Thymus (tissue), 11 donors: ENCODE measurements at regions not wholly inside any gene's neighbourhood (a gene's known extent, or its start where the extent isn't known, plus 50 kb on each side); places are given as distances from the start of the nearest gene placed in this dataset.

Experiments
- DNase-seq, 9 donors: peaks; one replicate each; pipeline ENCODE4 v3.0.0-alpha.2; 2013; ENCODE audit warnings: low spot score in 9 of 9, low read depth in 6 of 9, missing footprints in 1 of 9
- H3K27ac ChIP-seq, 2 donors: one replicate each; pipeline ENCODE4 v1.5.1; 2013; ENCODE audit warnings: control low read depth in 1 of 2, low read depth in 1 of 2, low read length in 1 of 2, mild to moderate bottlenecking in 1 of 2, moderate library complexity in 1 of 2
- H3K27me3 ChIP-seq, 2 donors: one replicate each; pipeline ENCODE4 v1.5.1; 2013; ENCODE audit warnings: low read length in 1 of 2; ENCODE audit not compliant: control insufficient read depth in 2 of 2, insufficient read depth in 1 of 2
- H3K36me3 ChIP-seq, 2 donors: one replicate each; pipeline ENCODE4 v1.5.1; 2013; ENCODE audit warnings: low read length in 1 of 2, mild to moderate bottlenecking in 1 of 2, moderate library complexity in 1 of 2; ENCODE audit not compliant: control insufficient read depth in 2 of 2, insufficient read depth in 2 of 2
- H3K4me1 ChIP-seq, 2 donors: one replicate each; pipeline ENCODE4 v1.5.1; 2013; ENCODE audit warnings: low read length in 2 of 2; ENCODE audit not compliant: control insufficient read depth in 2 of 2, insufficient read depth in 2 of 2
- H3K4me3 ChIP-seq, 2 donors: one replicate each; pipeline ENCODE4 v1.5.1; 2013; ENCODE audit warnings: low read length in 2 of 2, control low read depth in 1 of 2, mild to moderate bottlenecking in 1 of 2
- H3K9me3 ChIP-seq, 2 donors: one replicate each; pipeline ENCODE4 v1.5.1; 2013; ENCODE audit warnings: low read length in 1 of 2, mild to moderate bottlenecking in 1 of 2; ENCODE audit not compliant: control insufficient read depth in 2 of 2, insufficient read depth in 1 of 2
- WGBS: extraction: QIAGEN DNeasy Blood & Tissue Kit; methylation state at CpG from one replicate; pipeline ENCODE4 v1.1.7; 2013; 5-methylcytosine and 5-hydroxymethylcytosine counted together
- donor health status: healthy.

DNA sequence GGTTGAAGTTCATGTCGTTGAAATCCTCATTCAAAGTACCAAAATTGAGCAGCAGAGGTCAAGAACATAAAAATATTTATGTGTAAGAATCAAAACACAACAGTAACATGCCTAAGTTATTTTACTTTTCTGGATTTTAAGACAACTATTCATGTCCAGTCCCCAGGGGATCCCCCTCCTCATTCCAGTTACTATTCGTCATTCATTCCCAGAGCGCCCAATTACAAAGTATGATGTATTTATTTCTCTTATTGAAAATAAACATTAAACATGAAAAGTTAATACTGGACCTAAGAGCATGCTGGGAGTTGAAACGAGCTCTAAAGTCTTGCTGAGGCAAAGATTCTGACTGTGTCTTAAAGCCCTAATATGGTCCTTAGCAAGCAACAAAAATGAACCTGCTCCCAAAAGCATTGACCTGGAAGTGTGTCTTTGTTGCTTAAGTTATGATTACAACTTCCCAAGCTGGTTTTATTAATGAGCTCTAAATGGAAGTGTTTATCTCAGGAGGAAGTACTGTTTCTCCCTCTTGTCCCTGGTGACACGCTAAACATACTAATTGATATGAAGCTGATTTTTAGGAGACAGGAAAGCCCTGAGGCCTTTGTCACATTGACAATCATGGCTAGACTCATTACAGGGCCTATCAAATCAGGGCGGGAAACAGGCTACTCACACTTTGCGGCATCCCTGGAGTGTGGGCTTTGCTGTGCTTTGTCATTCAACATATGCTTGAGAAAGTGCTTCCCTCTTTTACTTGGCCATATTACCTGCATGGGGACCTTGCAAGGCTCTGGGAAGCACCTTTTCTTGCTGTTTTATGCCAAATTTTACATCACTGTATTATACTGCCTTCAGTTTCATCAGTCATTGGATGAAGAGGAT, 192.2 kb upstream of the DTNBP1 start:
- no peaks in the 10 kb centered on the region for H3K36me3 ChIP-seq
- H3K4me3 ChIP-seq, result no peak overlapping the region
- WGBS, result 95% methylated on average over 7 of the region's 7 CpGs
- H3K9me3 ChIP-seq, result no peaks in the 10 kb centered on the region
- H3K27ac ChIP-seq, result no peak overlapping the region
- H3K27me3 ChIP-seq, result no peaks in the 10 kb centered on the region
- no peaks in the 10 kb centered on the region for H3K4me1 ChIP-seq
- no peak for DNase-seq

GRCh38 chr6:15854378-15854777, 191.6 kb upstream of the DTNBP1 start:
- Histone ChIP-seq H3K27ac (no peak overlapping the region), H3K4me3 (no peak overlapping the region), H3K36me3 (no peaks in the 10 kb centered on the region), H3K9me3 (no peaks in the 10 kb centered on the region), H3K27me3 (no peaks in the 10 kb centered on the region), H3K4me1 (no peaks in the 10 kb centered on the region)
- 98% methylated on average over 1 of the region's 1 CpG for WGBS
- no peak for DNase-seq

GRCh38 chr6:15853259-15853658, 190.4 kb upstream of the DTNBP1 start:
- H3K4me1 ChIP-seq, result no peaks in the 10 kb centered on the region
- no peak overlapping the region for H3K27ac ChIP-seq
- WGBS, result 90% methylated on average over 1 of the region's 1 CpG
- DNase-seq, result no peak
- no peaks in the 10 kb centered on the region for H3K27me3 ChIP-seq
- no peaks in the 10 kb centered on the region for H3K9me3 ChIP-seq
- H3K4me3 ChIP-seq, result no peak overlapping the region
- H3K36me3 ChIP-seq, result no peaks in the 10 kb centered on the region

GRCh38 chr6:15852289-15852688, 189.5 kb upstream of the DTNBP1 start:
- no peak overlapping the region for H3K4me3 ChIP-seq
- H3K36me3 ChIP-seq, result no peaks in the 10 kb centered on the region
- H3K9me3 ChIP-seq, result no peaks in the 10 kb centered on the region
- no peak overlapping the region for H3K27ac ChIP-seq
- WGBS, result 66% methylated on average over 2 of the region's 2 CpGs
- no peak for DNase-seq
- no peaks in the 10 kb centered on the region for H3K27me3 ChIP-seq
- H3K4me1 ChIP-seq, result no peaks in the 10 kb centered on the region

- H3K4me3 ChIP-seq, result no peak overlapping the region
- no peaks in the 10 kb centered on the region for H3K9me3 ChIP-seq
- H3K36me3 ChIP-seq, result no peaks in the 10 kb centered on the region
- no peak for DNase-seq
- no peaks in the 10 kb centered on the region for H3K4me1 ChIP-seq
- 97% methylated on average over 4 of the region's 4 CpGs for WGBS
- H3K27me3 ChIP-seq, result no peaks in the 10 kb centered on the region
- H3K27ac ChIP-seq, result no peak overlapping the region
Measured at GRCh38 chr6:15849395-15849794, 186.6 kb upstream of the DTNBP1 start.

DNA sequence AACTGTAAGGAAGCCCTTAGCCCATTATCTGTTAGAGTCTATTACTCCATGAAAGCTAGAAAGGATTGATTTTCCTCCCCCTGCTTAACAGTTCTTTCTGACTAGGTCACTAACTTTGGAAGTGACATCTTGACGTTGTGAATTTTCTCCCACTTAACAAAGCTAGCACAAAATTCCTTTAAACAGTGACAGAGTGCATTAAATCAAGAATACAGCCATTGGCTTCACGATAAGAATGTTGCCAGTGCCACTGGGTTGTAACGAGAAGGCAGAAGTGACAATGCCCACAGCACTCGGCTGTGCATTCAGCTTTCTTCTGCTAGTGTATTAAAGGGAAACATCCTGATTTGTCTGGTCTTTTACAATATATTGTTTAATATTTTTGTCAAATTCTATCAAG, 182.7 kb upstream of the DTNBP1 start:
- Histone ChIP-seq H3K4me1 (no peaks in the 10 kb centered on the region), H3K27ac (no peak overlapping the region), H3K4me3 (no peak overlapping the region), H3K9me3 (no peaks in the 10 kb centered on the region), H3K27me3 (no peaks in the 10 kb centered on the region), H3K36me3 (no peaks in the 10 kb centered on the region)
- no peak for DNase-seq
- 94% methylated on average over 4 of the region's 4 CpGs for WGBS

DNA sequence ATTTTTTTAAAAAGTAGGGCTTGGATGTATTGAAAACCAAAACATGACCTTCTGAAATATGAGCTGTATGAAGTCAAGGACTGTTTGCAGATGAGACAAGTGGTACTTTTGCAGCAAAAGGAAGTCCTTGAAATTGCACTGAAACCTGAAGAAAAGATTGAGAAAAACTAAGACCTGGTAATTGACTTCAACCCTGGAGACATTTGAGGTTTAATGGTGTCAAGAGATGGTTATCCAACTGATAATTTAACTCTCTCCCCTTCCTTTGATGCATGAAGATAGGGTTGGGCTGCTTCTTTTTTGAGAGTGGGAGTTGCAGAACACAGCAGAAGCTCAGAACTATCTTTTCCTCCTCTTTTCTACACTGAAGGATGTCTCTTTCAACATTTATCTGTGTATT, 180.9 kb upstream of the DTNBP1 start:
- no peak for DNase-seq

GRCh38 chr6:15843226-15843625, 180.4 kb upstream of the DTNBP1 start:
- no peaks in the 10 kb centered on the region for H3K27me3 ChIP-seq
- H3K36me3 ChIP-seq, result no peaks in the 10 kb centered on the region
- no peaks in the 10 kb centered on the region for H3K4me1 ChIP-seq
- H3K27ac ChIP-seq, result no peak overlapping the region
- no peaks in the 10 kb centered on the region for H3K9me3 ChIP-seq
- no peak for DNase-seq
- 91% methylated on average over 4 of the region's 4 CpGs for WGBS
- H3K4me3 ChIP-seq, result no peak overlapping the region

More for the DNA sequence above, 180.9 kb upstream of the DTNBP1 start:
- Histone ChIP-seq H3K27me3 (no peaks in the 10 kb centered on the region), H3K9me3 (no peaks in the 10 kb centered on the region), H3K27ac (no peak overlapping the region), H3K4me1 (no peaks in the 10 kb centered on the region), H3K36me3 (no peaks in the 10 kb centered on the region), H3K4me3 (no peak overlapping the region)

DNA sequence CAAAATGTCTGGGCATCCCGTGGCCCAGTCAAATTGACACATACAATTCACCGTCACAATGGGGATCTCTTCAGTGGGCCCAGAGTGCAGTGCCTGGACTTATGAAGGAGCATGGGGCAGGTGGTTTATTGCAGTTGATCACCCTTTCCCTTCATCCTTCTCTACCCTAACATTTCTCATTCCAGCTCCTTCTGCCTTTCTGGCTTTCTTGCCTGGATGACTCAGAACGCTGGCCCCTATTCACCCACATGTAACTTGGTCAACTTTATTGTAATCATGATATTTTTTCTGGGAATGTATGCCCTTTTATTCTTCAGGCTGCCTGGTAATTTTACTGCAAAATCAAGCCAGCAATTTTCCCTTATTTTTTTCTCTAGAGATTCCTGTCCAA, 179.9 kb upstream of the DTNBP1 start:
- no peaks in the 10 kb centered on the region for H3K27me3 ChIP-seq
- no peaks in the 10 kb centered on the region for H3K36me3 ChIP-seq
- no peak overlapping the region for H3K4me3 ChIP-seq
- WGBS, result 90% methylated on average over 3 of the region's 3 CpGs
- no peak for DNase-seq
- no peak overlapping the region for H3K27ac ChIP-seq
- no peaks in the 10 kb centered on the region for H3K9me3 ChIP-seq
- H3K4me1 ChIP-seq, result no peaks in the 10 kb centered on the region
